ENCODE measurements at regions not wholly inside any gene's neighbourhood (a gene's known extent, or its start where the extent isn't known, plus 50 kb on each side); places are given as distances from the start of the nearest gene placed in this dataset.

- DNase-seq (ENCODE audit: low read depth) = no peak
- H3K4me3 ChIP-seq (ENCODE audit: low read depth, low read length) = no peak overlapping the region
- no peak for TF ChIP-seq CTCF (IDR thresholded peaks at IDR 0.05; ENCODE audit: control insufficient read depth, extremely low read depth, insufficient read depth)
These were observed 82.2 kb downstream of the EPDR1 start for GRCh38 chr7:38002689-38003088.

GRCh38 chr7:38006559-38006958 is 86.1 kb downstream of the EPDR1 start:
- no peak for DNase-seq (ENCODE audit: low read depth)
- no peak for TF ChIP-seq CTCF (IDR thresholded peaks at IDR 0.05; ENCODE audit: control insufficient read depth, extremely low read depth, insufficient read depth)
- no peak overlapping the region for H3K4me3 ChIP-seq (ENCODE audit: low read depth, low read length)

- no peak for TF ChIP-seq CTCF (IDR thresholded peaks at IDR 0.05; ENCODE audit: control insufficient read depth, extremely low read depth, insufficient read depth)
- no peak overlapping the region for H3K4me3 ChIP-seq (ENCODE audit: low read depth, low read length)
- DNase-seq (ENCODE audit: low read depth) = no peak
These were observed 86.7 kb downstream of the EPDR1 start for GRCh38 chr7:38007096-38007495.

GRCh38 chr7:38013246-38013645 is 92.8 kb downstream of the EPDR1 start:
- no peak overlapping the region for H3K4me3 ChIP-seq (ENCODE audit: low read depth, low read length)
- no peak for TF ChIP-seq CTCF (IDR thresholded peaks at IDR 0.05; ENCODE audit: control insufficient read depth, extremely low read depth, insufficient read depth)
- no peak for DNase-seq (ENCODE audit: low read depth)

- no peak overlapping the region for H3K4me3 ChIP-seq (ENCODE audit: low read depth, low read length)
- DNase-seq (ENCODE audit: low read depth) = no peak
- no peak for TF ChIP-seq CTCF (IDR thresholded peaks at IDR 0.05; ENCODE audit: control insufficient read depth, extremely low read depth, insufficient read depth)
These were observed 96.1 kb downstream of the EPDR1 start for GRCh38 chr7:38016567-38016966.

GRCh38 chr7:38017320-38017719 is 96.9 kb downstream of the EPDR1 start:
- TF ChIP-seq CTCF (IDR thresholded peaks at IDR 0.05; ENCODE audit: control insufficient read depth, extremely low read depth, insufficient read depth) = no peak
- DNase-seq (ENCODE audit: low read depth) = no peak
- H3K4me3 ChIP-seq (ENCODE audit: low read depth, low read length) = no peak overlapping the region

- H3K4me3 ChIP-seq (ENCODE audit: low read depth, low read length) = no peak overlapping the region
- no peak for DNase-seq (ENCODE audit: low read depth)
- TF ChIP-seq CTCF (IDR thresholded peaks at IDR 0.05; ENCODE audit: control insufficient read depth, extremely low read depth, insufficient read depth) = no peak
These were observed 99.8 kb downstream of the EPDR1 start for GRCh38 chr7:38020121-38020785.
